ENCODE measurements at regions not wholly inside any gene's neighbourhood (a gene's known extent, or its start where the extent isn't known, plus 50 kb on each side); places are given as distances from the start of the nearest gene placed in this dataset.

- TF ChIP-seq TCF7 (CRISPR knock-in tag; IDR thresholded peaks at IDR 0.05; ENCODE audit: low read depth), result no peak
- no peak for TF ChIP-seq NR2C2 (CRISPR knock-in tag; IDR thresholded peaks at IDR 0.05)
Measured at GRCh38 chr1:99546432-99547416, 99.2 kb upstream of the PALMD start (continued).

- Mint-ChIP-seq H3K27me3 (ENCODE audit: low read depth) (no peaks in the 10 kb centered on the region), H3K27ac (no peak overlapping the region), H3K4me3 (no peak overlapping the region), H3K4me1 (no peaks in the 10 kb centered on the region; the same call in 1 of the 2 replicates), H3K9me3 (no peaks in the 10 kb centered on the region), H3K36me3 (no peaks in the 10 kb centered on the region)
- CTCF ChIA-PET, result no interaction called here
- ATAC-seq (no peak), DNase-seq (ENCODE audit: low spot score) (no peak)
- POLR2A ChIA-PET, result no interaction called here
- TF ChIP-seq NR3C1 (CRISPR knock-in tag; conservative IDR thresholded peaks at IDR 0.05; ENCODE audit: low read depth) (no peak), USF1 (CRISPR knock-in tag; IDR thresholded peaks at IDR 0.05) (no peak), MYBL2 (CRISPR knock-in tag; IDR thresholded peaks at IDR 0.05) (no peak), HMGA2 (CRISPR knock-in tag; IDR thresholded peaks at IDR 0.05) (no peak), ZNF263 (CRISPR knock-in tag; IDR thresholded peaks at IDR 0.05; ENCODE audit: low read depth) (no peak), GRHL2 (CRISPR knock-in tag; IDR thresholded peaks at IDR 0.05; ENCODE audit: insufficient replicate concordance, severe bottlenecking) (no peak), ATF1 (CRISPR knock-in tag; IDR thresholded peaks at IDR 0.05) (no peak), ZNF281 (CRISPR knock-in tag; IDR thresholded peaks at IDR 0.05) (no peak), TP53 (CRISPR knock-in tag; IDR thresholded peaks at IDR 0.05) (no peak), EMX1 (CRISPR knock-in tag; IDR thresholded peaks at IDR 0.05) (no peak), CDX4 (CRISPR knock-in tag; IDR thresholded peaks at IDR 0.05; ENCODE audit: borderline replicate concordance) (no peak), FOXJ3 (CRISPR knock-in tag; IDR thresholded peaks at IDR 0.05; ENCODE audit: borderline replicate concordance) (no peak)
- TF ChIP-seq, protein P1, sequence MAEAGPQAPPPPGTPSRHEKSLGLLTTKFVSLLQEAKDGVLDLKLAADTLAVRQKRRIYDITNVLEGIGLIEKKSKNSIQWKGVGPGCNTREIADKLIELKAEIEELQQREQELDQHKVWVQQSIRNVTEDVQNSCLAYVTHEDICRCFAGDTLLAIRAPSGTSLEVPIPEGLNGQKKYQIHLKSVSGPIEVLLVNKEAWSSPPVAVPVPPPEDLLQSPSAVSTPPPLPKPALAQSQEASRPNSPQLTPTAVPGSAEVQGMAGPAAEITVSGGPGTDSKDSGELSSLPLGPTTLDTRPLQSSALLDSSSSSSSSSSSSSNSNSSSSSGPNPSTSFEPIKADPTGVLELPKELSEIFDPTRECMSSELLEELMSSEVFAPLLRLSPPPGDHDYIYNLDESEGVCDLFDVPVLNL (CRISPR knock-in tag; IDR thresholded peaks at IDR 0.05; ENCODE audit: borderline replicate concordance, low read depth), result no peak
- TF ChIP-seq, protein P2, sequence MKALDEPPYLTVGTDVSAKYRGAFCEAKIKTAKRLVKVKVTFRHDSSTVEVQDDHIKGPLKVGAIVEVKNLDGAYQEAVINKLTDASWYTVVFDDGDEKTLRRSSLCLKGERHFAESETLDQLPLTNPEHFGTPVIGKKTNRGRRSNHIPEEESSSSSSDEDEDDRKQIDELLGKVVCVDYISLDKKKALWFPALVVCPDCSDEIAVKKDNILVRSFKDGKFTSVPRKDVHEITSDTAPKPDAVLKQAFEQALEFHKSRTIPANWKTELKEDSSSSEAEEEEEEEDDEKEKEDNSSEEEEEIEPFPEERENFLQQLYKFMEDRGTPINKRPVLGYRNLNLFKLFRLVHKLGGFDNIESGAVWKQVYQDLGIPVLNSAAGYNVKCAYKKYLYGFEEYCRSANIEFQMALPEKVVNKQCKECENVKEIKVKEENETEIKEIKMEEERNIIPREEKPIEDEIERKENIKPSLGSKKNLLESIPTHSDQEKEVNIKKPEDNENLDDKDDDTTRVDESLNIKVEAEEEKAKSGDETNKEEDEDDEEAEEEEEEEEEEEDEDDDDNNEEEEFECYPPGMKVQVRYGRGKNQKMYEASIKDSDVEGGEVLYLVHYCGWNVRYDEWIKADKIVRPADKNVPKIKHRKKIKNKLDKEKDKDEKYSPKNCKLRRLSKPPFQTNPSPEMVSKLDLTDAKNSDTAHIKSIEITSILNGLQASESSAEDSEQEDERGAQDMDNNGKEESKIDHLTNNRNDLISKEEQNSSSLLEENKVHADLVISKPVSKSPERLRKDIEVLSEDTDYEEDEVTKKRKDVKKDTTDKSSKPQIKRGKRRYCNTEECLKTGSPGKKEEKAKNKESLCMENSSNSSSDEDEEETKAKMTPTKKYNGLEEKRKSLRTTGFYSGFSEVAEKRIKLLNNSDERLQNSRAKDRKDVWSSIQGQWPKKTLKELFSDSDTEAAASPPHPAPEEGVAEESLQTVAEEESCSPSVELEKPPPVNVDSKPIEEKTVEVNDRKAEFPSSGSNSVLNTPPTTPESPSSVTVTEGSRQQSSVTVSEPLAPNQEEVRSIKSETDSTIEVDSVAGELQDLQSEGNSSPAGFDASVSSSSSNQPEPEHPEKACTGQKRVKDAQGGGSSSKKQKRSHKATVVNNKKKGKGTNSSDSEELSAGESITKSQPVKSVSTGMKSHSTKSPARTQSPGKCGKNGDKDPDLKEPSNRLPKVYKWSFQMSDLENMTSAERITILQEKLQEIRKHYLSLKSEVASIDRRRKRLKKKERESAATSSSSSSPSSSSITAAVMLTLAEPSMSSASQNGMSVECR (CRISPR knock-in tag; IDR thresholded peaks at IDR 0.05; ENCODE audit: borderline replicate concordance), result no peak
- TF ChIP-seq, protein P3, sequence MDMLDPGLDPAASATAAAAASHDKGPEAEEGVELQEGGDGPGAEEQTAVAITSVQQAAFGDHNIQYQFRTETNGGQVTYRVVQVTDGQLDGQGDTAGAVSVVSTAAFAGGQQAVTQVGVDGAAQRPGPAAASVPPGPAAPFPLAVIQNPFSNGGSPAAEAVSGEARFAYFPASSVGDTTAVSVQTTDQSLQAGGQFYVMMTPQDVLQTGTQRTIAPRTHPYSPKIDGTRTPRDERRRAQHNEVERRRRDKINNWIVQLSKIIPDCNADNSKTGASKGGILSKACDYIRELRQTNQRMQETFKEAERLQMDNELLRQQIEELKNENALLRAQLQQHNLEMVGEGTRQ (CRISPR knock-in tag; IDR thresholded peaks at IDR 0.05), result no peak
- TF ChIP-seq, protein P4, sequence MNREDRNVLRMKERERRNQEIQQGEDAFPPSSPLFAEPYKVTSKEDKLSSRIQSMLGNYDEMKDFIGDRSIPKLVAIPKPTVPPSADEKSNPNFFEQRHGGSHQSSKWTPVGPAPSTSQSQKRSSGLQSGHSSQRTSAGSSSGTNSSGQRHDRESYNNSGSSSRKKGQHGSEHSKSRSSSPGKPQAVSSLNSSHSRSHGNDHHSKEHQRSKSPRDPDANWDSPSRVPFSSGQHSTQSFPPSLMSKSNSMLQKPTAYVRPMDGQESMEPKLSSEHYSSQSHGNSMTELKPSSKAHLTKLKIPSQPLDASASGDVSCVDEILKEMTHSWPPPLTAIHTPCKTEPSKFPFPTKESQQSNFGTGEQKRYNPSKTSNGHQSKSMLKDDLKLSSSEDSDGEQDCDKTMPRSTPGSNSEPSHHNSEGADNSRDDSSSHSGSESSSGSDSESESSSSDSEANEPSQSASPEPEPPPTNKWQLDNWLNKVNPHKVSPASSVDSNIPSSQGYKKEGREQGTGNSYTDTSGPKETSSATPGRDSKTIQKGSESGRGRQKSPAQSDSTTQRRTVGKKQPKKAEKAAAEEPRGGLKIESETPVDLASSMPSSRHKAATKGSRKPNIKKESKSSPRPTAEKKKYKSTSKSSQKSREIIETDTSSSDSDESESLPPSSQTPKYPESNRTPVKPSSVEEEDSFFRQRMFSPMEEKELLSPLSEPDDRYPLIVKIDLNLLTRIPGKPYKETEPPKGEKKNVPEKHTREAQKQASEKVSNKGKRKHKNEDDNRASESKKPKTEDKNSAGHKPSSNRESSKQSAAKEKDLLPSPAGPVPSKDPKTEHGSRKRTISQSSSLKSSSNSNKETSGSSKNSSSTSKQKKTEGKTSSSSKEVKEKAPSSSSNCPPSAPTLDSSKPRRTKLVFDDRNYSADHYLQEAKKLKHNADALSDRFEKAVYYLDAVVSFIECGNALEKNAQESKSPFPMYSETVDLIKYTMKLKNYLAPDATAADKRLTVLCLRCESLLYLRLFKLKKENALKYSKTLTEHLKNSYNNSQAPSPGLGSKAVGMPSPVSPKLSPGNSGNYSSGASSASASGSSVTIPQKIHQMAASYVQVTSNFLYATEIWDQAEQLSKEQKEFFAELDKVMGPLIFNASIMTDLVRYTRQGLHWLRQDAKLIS (CRISPR knock-in tag; IDR thresholded peaks at IDR 0.05; ENCODE audit: borderline replicate concordance), result no peak
Measured at GRCh38 chr1:99548943-99549605, 96.8 kb upstream of the PALMD start.

All from WTC11 (cell line).